ENCODE measurements at regions not wholly inside any gene's neighbourhood (a gene's known extent, or its start where the extent isn't known, plus 50 kb on each side); places are given as distances from the start of the nearest gene placed in this dataset.

DNA sequence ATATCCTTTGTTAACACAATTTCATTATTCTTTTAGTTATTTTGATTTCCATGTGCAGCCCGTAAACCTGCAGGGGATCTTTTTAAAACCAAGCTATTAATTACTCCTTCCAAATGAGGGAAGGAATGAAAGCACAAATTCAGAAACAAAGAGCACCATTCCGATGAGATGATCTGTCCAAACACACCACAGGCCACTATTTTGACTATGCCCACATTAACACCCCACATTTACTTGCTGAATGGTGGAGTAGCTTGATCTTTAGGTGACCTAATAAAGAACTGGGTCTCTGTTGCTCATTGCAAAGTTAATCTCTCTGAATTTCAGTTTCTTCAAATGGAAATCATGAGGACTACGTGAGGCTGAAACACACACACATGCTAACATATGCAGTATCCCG, 218.0 kb downstream of the IRS1 start:
- DNase-seq (ENCODE audit: low read depth in 3 of 3, low spot score in 2 of 3): no peak

DNA sequence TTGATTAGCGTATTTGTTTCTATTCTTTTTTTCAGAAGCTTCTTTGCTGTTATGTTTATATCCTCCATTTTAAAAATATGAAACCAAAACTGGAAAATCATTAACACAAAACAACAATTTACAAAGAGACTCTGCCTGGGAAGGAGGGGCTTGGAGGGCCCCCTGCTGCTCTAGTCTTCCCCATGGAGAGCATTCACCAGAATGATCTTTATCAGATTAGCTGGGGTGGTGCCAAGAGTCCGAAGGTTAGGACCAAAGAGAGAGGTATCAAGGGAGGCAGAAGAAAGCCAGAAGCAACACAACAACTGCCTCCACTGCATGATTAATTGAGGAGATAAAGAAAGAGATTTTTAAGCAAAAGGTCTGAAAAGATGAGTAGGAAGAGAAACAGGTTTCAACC, 218.6 kb downstream of the IRS1 start:
- DNase-seq (ENCODE audit: low read depth in 3 of 3, low spot score in 2 of 3): no peak

DNA sequence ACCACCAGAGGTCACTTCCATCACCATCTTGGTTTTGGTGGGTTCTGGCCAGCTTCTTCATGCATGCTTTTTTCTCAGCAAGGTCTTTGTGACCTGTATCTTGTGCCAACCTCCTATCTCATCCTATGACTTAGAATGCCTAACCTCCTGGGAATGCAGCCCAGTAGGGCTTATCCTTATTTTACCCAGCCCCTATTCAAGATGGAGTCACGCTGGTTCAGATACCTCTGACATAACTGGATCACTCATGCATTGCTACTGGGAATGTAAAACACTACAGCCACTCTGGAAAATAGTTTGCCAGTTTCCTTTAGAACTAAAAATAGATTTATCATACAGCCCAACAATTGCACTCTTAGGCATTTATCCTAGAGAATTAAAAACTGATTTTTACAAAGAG, 219.2 kb downstream of the IRS1 start:
- no peak for DNase-seq (ENCODE audit: low read depth in 3 of 3, low spot score in 2 of 3)

DNA sequence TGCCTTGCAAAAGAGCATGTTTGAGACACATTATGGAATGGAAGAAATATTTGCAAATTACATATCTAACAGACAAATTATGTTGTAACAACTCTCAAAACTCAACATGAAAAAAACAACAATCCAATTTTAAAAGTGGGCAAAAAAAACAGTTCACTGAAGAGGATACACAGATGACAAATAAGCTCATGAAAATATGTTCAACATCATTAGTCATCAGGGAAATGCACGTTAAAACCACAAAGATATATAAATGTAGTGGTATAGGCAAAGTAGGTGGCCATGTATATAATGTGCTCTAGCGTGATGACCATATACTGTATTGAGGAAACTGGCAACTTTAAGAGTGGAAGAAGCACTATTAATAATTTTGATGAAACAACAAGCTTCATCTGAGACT, 220.1 kb downstream of the IRS1 start:
- no peak for DNase-seq (ENCODE audit: low read depth in 3 of 3, low spot score in 2 of 3)

DNA sequence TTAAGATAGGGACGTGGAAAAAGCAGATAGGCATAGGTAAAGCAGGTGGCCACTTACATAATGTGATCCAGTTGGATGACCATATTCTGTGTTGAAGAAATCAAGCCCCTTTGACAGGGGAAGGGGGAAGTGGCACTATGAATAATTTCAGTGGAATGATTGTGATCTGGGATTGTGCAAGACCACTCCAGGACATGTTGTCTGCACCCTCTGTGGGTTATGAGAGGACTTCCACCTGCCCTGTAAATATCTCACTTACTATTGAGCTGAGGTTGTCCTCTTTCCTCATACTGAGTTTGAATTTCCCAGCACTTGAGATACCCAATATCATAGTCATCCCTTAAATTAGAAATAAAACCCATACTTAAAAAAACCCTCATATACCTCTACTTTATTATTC, 220.7 kb downstream of the IRS1 start:
- no peak for DNase-seq (ENCODE audit: low read depth in 3 of 3, low spot score in 2 of 3)

DNA sequence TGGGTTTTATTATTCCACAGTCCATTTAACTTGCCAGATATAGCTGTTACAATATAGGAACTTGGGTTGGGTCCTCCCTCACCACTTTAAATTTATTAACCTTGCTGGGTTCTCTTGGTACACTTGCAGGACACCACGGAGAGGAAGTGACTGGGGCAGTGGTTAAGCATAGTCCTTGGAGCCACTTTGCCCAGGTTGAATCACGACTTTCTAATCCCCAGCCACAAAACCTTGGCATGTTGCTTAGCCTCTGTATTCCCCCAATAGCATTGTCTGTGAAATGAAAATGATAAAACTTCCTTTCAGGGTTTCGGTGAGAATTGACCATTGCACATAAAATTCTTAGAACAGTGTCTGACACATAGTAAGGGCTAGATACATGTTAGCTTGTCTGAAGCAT, 221.2 kb downstream of the IRS1 start:
- no peak for DNase-seq (ENCODE audit: low read depth in 3 of 3, low spot score in 2 of 3)

DNA sequence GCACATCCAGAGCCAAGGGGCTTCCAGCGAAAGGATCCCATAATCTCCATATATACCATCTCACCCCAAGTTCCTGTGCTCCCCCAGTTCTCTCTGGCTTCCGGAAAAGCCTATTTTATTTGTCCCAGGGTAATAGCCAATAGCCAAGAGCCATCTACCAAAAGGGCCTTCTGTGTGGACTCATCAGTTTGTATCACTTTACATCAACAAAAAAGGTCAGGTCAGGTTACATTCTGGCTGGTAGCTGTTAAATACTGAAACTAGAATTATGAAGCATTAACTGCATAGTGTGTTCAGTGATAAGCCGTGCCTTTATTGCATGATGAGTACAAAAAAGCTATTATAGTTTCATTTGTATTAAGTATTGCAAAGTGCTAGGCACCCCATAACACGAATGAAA, 223.7 kb downstream of the IRS1 start:
- DNase-seq (ENCODE audit: low read depth in 3 of 3, low spot score in 2 of 3): no peak

DNA sequence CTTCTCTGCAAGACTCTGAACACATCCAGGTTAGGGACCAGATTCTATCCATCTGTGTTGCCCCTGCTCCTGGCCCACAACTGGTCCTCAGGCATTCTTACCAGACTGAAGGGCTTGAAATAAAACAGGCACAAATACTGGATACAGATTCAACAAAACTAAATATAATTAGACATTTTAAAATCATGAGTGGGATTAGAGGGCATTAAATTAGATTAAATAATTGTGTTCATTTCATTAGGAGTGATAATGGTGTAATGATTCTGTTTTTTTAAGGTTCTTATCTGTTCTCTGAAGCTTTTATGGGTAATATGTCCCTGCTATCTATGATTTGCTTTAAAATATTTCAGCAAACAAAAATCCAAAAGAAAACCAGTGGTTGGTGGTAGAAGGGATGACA, 226.5 kb downstream of the IRS1 start:
- no peak for DNase-seq (ENCODE audit: low read depth in 3 of 3, low spot score in 2 of 3)

DNA sequence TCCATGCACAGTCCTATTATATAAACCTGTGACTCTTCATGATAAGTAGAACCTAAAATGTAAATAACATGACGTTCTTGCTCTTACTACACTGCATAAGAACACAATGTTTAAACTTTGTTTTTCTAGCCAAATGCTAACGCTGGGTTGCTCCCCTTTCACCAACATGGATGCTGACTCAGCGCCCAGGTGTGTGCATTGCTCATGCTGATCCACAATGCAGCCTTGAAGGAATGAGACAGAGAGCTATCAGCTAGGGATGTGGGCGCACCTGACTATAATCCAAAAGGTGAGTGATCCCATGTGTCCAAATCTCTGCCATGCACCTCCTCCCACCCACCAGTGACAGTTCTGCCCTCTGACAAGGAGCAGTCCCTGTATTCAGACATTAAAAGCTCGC, 235.0 kb downstream of the IRS1 start:
- no peak for DNase-seq (ENCODE audit: low read depth in 3 of 3, low spot score in 2 of 3)

DNA sequence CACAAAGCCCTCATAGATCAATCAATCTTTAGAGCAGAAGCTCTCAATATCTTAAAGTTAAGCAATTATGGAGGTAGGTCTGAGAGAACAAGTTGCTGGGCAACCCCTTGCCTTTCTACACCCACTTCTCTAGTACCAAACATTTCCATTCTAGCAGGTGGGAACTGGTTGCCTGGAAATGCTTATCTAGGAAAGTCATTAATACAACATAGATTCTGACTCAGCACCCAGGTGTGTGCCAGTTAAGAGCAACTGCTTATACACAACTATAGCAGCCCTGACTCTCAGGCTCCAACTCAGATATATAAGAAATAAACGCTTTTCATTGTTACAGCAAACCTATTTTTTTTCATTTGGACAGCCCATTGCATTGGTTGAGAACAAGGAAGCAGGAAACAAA, 237.7 kb downstream of the IRS1 start:
- no peak for DNase-seq (ENCODE audit: low read depth in 3 of 3, low spot score in 2 of 3)

DNA sequence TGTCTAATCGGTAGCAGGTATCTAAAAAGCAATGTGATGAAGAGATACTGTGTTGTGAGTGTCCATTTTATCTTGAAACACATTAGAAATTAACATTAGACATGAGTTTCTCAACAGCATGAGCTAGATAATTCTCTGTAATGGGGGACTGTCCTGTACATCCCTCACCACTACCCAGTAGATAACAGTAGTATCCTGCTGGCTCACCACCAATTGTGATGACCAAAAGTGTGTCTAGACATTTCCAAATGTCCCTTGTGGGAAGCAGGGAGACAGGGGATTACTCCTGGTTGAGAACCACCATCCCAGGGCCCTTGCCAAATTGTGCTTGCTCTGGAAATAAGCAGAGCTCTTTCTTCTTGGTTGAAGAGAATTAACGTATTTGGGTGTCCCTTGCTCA, 239.3 kb downstream of the IRS1 start:
- no peak for DNase-seq (ENCODE audit: low read depth in 3 of 3, low spot score in 2 of 3)

DNA sequence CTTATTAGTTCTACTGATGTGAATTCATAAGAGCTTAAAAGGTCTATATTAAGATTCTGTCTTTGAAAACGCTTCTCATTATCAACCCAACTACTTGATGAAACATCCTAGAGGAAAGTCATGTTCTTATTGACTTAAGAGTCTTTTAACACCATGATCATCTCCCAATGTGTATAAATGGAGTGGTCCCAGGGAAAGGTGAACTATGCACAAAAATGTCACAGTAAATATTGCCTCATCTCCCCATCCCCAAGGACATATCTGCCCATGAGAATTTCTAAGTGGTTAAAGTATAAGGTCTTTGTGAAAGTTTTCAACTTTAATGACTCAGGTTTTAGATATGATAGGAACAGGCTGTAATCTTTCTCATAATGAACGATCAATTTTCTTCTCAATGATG, 240.1 kb downstream of the IRS1 start:
- no peak for DNase-seq (ENCODE audit: low read depth in 3 of 3, low spot score in 2 of 3)

DNA sequence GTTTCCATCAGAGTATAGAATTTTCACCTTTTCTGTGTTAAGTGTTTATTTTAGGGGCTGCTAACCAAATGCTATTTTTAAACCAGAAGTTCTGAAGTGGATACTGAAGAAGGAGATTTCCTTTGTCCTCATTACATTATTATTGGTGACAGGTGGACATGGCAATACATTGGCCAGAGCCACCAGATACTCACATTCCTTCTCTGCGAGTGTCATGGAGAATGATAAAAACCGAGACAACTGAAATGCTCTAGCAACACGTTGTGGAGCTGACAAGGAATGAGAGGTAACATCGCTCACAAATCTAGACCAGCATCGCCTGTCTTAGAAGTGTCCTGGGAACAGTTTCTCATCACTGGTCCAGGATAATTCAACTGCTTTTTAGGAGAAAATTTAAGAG, 241.2 kb downstream of the IRS1 start:
- DNase-seq (ENCODE audit: low read depth in 3 of 3, low spot score in 2 of 3): no peak

DNA sequence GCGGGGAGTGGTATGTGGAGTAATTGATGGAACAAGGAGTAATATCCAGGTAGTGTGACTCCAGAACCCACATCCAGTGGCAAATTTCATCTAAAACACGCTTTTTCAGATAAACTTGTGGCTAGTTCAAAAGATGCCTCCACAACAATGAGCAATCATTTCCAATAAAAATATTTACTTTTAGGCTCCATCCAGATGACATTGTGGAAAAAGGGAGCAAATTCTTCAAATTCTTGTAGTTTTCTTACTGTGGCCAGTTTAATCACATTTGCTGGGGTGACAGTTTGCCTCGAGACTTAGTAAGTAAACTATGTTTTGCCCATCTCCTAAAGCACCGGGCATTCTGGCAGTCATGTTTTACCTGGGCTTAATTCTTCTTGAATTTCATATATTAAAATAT, 243.6 kb downstream of the IRS1 start:
- DNase-seq (ENCODE audit: low read depth in 3 of 3, low spot score in 2 of 3): no peak

DNA sequence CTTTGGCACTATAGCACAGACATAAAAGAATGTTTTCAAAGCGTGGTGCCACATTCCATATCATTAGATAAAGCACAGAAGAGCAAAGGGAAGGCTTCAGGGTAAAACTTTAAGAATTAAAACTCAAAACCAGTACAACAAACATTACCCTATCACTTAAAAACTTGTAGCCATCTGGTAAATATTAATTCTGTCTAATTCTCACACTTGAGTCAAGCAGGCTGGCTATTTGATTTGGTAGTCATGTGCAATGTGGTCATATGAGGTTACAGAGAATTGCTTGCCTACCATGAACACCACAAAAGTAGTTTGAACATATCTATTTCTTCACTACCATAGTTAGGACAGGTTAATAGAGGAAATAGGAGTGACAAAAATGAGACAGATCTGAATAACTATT, 244.9 kb downstream of the IRS1 start:
- DNase-seq (ENCODE audit: low read depth in 3 of 3, low spot score in 2 of 3): no peak

DNA sequence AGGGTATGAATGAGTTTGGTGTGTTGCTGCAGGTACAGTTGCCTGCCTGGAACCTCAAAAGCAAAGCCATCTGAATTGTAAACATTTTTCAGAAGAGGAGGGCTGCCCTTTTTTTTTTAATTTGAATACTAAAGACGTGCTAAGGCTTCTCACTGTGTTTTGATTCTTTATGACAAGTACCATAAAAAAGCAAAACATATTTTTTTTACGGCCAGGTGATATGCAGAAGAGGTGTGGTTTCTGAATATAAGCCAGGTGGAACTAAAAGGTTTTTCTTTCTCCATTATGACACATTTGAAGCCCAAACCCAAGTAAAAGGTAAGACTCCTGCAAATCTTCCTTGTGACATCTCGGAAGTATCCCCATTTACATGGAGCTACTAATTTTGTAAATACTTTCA, 246.3 kb downstream of the IRS1 start:
- no peak for DNase-seq (ENCODE audit: low read depth in 3 of 3, low spot score in 2 of 3)

DNA sequence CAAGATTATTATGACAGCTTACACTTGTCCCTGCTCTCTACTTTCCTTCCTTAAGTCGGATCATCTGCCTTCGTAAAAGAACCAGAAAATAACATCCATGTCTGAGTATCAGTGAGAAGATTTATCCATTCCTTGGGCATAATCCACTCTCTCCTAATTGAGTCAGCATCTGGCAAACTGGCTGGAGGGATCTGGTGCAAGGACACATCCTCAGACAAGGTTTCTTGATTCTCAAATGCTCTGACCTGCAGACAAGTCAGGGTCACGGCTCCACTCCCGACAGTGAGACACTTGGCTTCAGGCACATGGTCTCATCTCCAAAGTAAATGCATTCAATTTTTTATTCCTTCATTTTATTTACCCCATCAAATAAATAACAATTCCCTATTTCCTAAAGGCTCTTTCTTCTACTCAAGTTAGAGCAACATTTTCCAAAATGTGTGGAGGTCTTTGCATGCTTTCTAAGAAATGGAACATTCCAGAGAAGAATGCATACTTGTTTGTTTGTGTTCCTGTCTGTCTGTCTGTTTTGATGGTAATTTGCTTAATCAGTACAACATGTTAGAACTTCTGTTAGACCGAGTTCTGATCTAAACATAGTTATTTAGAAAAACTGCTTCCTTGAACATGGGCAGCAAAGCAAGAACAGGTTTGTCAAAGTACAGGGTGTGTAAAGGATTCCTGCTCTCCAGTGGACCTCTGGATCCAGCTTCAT, 246.9 kb downstream of the IRS1 start:
- no peak for DNase-seq (ENCODE audit: low read depth in 3 of 3, low spot score in 2 of 3)

DNA sequence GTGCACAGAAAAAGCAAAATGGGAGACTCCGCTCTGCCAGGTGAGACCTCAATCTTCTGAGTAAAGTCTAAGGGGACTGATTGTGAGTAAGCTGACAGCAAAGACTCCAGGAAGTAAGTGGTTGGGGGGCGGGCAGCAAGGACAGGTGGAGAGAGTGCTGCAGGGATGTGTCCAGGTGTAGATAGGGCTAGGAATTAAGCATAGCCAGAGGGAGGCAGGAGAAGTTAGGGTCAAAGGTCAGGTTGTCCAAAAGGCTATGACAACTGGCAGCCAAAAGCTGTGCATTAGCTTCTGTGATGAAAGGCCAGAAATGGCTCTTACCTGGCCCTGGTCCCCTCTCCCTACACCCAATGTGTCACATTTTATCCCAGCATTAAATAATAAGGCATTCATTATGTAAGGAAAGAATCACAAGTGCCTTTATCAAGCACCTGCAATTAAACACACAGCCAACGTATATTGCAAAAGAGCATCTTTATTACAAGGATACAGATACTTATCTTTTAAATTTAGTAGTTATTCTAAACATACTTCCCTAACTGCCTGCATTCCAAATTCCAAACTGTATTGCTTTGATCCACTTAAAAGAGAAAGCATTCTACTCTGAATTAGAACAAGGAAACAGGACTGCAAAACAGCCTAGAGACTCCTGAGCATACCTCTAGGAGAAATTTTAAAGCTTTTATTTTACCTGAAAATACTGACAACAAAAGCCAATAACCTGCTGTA, 247.9 kb downstream of the IRS1 start:
- no peak for DNase-seq (ENCODE audit: low read depth in 3 of 3, low spot score in 2 of 3)

DNA sequence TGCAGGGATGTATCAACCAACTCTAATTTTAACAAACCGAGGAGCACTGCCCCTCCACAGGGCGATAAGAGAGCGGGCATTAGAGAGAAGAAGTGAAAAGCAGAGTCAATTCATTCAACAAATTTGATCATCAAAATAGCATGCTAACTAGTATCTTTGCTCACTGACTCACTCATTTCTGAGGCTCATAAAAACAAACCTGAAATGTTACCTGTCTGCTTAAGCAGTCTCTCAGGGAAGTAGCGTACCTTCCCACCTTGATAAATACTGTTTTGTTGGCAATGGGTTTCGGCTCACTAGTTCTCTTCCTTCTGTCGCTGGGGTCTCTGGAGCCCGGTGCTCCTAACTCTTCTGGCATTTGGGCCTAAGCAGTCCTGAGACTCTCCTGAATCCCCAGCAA, 248.8 kb downstream of the IRS1 start:
- DNase-seq (ENCODE audit: low read depth in 3 of 3, low spot score in 2 of 3): no peak

DNA sequence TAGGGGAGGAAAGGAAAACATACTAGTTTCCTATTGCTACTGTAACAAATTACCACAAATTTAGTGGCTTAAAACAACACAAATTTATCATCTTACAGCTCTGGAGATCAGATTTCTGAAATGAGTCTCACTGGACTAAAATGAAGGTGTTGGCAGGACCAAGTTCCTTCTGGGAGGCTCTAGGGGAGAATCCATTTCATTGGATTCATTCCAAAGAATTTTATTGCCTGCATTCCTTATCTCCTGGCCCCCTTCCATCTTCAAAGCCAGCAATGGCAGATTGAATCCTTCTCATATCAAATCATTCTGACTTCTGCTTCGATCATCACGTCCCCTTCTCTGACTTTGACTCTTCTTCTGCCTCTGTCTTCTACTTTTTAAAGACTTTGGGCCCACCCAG, 250.9 kb downstream of the IRS1 start:
- DNase-seq (ENCODE audit: low read depth in 3 of 3, low spot score in 2 of 3): no peak

DNA sequence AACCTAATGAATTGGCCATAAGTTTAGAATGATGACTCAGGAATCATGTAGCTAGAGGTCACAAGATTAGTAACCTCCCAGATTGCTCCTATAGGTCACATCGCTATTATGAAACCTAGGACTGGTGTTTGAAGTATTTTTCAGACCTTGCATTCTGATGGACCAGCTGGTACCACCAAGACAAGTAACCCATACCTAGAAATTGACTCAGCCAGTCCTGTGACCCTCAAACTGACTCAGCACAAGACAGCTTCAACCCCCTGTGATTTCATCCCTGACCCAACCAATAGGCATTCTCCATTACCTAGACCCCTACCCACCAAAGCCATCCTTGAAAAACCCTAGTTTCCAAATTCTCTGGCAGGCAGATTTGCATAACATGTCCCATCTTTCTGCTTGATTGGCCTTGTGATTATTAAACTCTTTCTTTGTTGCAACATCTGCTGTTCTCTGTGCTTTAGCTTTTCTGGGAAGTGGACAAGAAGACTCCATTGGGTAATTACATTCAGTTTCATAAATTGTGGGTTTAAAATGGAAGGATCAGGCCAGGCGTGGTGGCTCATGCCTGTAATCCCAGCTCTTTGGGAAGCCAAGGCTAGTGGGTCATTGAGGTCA, 254.9 kb downstream of the IRS1 start:
- DNase-seq (ENCODE audit: low read depth in 3 of 3, low spot score in 2 of 3): no peak
